ENCODE measurements at regions not wholly inside any gene's neighbourhood (a gene's known extent, or its start where the extent isn't known, plus 50 kb on each side); places are given as distances from the start of the nearest gene placed in this dataset.
"Not testable (repeated sequence)": the region's sequence is repeated elsewhere in the genome, so short reads cannot be mapped to it uniquely, and the experiment has no call there.

- DNase-seq (ENCODE audit: low spot score) = not testable (repeated sequence)
These were observed 111.3 kb downstream of the NPIPB11 start for GRCh38 chr16:29294951-29295795.

- not testable (repeated sequence) for DNase-seq (ENCODE audit: low spot score)
These were observed 112.0 kb downstream of the NPIPB11 start for GRCh38 chr16:29294400-29294933.

GRCh38 chr16:29293545-29293944, 113.0 kb downstream of the NPIPB11 start:
- DNase-seq (ENCODE audit: low spot score) = not testable (repeated sequence)

GRCh38 chr16:29292952-29293471, 113.5 kb downstream of the NPIPB11 start:
- not testable (repeated sequence) for DNase-seq (ENCODE audit: low spot score)

GRCh38 chr16:29291329-29292271, 114.9 kb downstream of the NPIPB11 start:
- DNase-seq (ENCODE audit: low spot score) = peak; percentile 13

- DNase-seq (ENCODE audit: low spot score) = peak; percentile 67
These were observed 115.8 kb downstream of the NPIPB11 start for GRCh38 chr16:29290631-29291247.

- not testable (repeated sequence) for DNase-seq (ENCODE audit: low spot score)
These were observed 116.8 kb downstream of the NPIPB11 start for GRCh38 chr16:29289516-29290239.

- DNase-seq (ENCODE audit: low spot score) = not testable (repeated sequence)
These were observed 117.6 kb downstream of the NPIPB11 start for GRCh38 chr16:29288711-29289474.

GRCh38 chr16:29287871-29288535, 118.5 kb downstream of the NPIPB11 start:
- DNase-seq (ENCODE audit: low spot score) = not testable (repeated sequence)

- DNase-seq (ENCODE audit: low spot score) = not testable (repeated sequence)
These were observed 119.3 kb downstream of the NPIPB11 start for GRCh38 chr16:29287246-29287645.

GRCh38 chr16:29286796-29287195, 119.7 kb downstream of the NPIPB11 start:
- not testable (repeated sequence) for DNase-seq (ENCODE audit: low spot score)

- not testable (repeated sequence) for DNase-seq (ENCODE audit: low spot score)
These were observed 120.3 kb downstream of the NPIPB11 start for GRCh38 chr16:29286161-29286560.

GRCh38 chr16:29285151-29285885, 121.2 kb downstream of the NPIPB11 start:
- not testable (repeated sequence) for DNase-seq (ENCODE audit: low spot score)

GRCh38 chr16:29284723-29285122, 121.8 kb downstream of the NPIPB11 start:
- DNase-seq (ENCODE audit: low spot score) = not testable (repeated sequence)

GRCh38 chr16:29284159-29284558, 122.4 kb downstream of the NPIPB11 start:
- not testable (repeated sequence) for DNase-seq (ENCODE audit: low spot score)

- DNase-seq (ENCODE audit: low spot score) = not testable (repeated sequence)
These were observed 128.2 kb downstream of the NPIPB11 start for GRCh38 chr16:29278097-29278871.

- not testable (repeated sequence) for DNase-seq (ENCODE audit: low spot score)
These were observed 130.1 kb downstream of the NPIPB11 start for GRCh38 chr16:29276446-29276845.

Measured in CD4-positive, alpha-beta T cell treated with Interleukin-15 for 4 hours (primary cell).